H9 (cell line): ENCODE measurements at regions not wholly inside any gene's neighbourhood (a gene's known extent, or its start where the extent isn't known, plus 50 kb on each side); places are given as distances from the start of the nearest gene placed in this dataset.

ENCODE experiments used
- DNase-seq: peaks from one replicate; pipeline ENCODE4 v3.0.0-alpha.2; 2017
- H2AFZ ChIP-seq: one replicate; pipeline ENCODE4 v1.6.1; 2013; ENCODE audit warnings: mild to moderate bottlenecking, low read length, control low read depth, moderate library complexity
- H2AK5ac ChIP-seq: 2 replicates; pipeline ENCODE4 v1.6.1; 2013; ENCODE audit warnings: low read length, control low read depth, mixed read lengths; ENCODE audit not compliant: insufficient read length
- H2BK120ac ChIP-seq: one replicate; pipeline ENCODE4 v1.6.1; 2013; ENCODE audit warnings: low read depth, mild to moderate bottlenecking, low read length, control low read depth, inconsistent platforms; ENCODE audit not compliant: poor library complexity, severe bottlenecking
- H2BK12ac ChIP-seq: 2 replicates; pipeline ENCODE4 v1.6.1; 2013; ENCODE audit warnings: low read length, control low read depth, mixed read lengths, low read depth; ENCODE audit not compliant: insufficient read length
- H2BK15ac ChIP-seq: 2 replicates; pipeline ENCODE4 v1.6.1; 2013; ENCODE audit warnings: low read depth, low read length, control low read depth
- H2BK20ac ChIP-seq: one replicate; pipeline ENCODE4 v1.6.1; 2013; ENCODE audit warnings: low read depth, mild to moderate bottlenecking, low read length, control low read depth, inconsistent platforms; ENCODE audit not compliant: poor library complexity, severe bottlenecking
- H2BK5ac ChIP-seq: 2 replicates; pipeline ENCODE4 v1.6.1; 2013; ENCODE audit warnings: low read length, control low read depth, mixed read lengths; ENCODE audit not compliant: insufficient read length
- H3K14ac ChIP-seq: 2 replicates; pipeline ENCODE4 v1.6.1; 2013; ENCODE audit warnings: low read length, control low read depth; ENCODE audit not compliant: insufficient read depth
- H3K18ac ChIP-seq: 2 replicates; pipeline ENCODE4 v1.6.1; 2013; ENCODE audit warnings: low read depth, mild to moderate bottlenecking, mixed read lengths, low read length, control low read depth; ENCODE audit not compliant: insufficient read length
- H3K23ac ChIP-seq: 2 replicates; pipeline ENCODE4 v1.6.1; 2013; ENCODE audit warnings: low read length, control low read depth, mixed read lengths, low read depth; ENCODE audit not compliant: insufficient read length
- H3K23me2 ChIP-seq: 2 replicates; pipeline ENCODE4 v1.6.1; 2013; ENCODE audit warnings: low read depth, mild to moderate bottlenecking, mixed read lengths, low read length, control low read depth; ENCODE audit not compliant: insufficient read length, poor library complexity, severe bottlenecking
- H3K27ac ChIP-seq: 2 replicates; pipeline ENCODE4 v1.5.1; 2013; ENCODE audit warnings: low read length, control low read depth, mixed read lengths, low read depth; ENCODE audit not compliant: insufficient read length
- H3K27me3 ChIP-seq: 2 replicates; pipeline ENCODE4 v1.6.1; 2013; ENCODE audit warnings: low read length, control low read depth, inconsistent platforms; ENCODE audit not compliant: insufficient read depth
- H3K4ac ChIP-seq: 2 replicates; pipeline ENCODE4 v1.6.1; 2013; ENCODE audit warnings: low read depth, mild to moderate bottlenecking, control low read depth, inconsistent platforms, low read length, moderate library complexity
- H3K4me1 ChIP-seq: 2 replicates; pipeline ENCODE4 v1.6.1; 2013; ENCODE audit warnings: low read length, control low read depth, inconsistent platforms; ENCODE audit not compliant: insufficient read depth
- H3K4me2 ChIP-seq: 2 replicates; pipeline ENCODE4 v1.6.1; 2013; ENCODE audit warnings: low read length, control low read depth, mixed read lengths; ENCODE audit not compliant: insufficient read length, insufficient read depth
- H3K56ac ChIP-seq: 2 replicates; pipeline ENCODE4 v1.6.1; 2013; ENCODE audit warnings: low read depth, mild to moderate bottlenecking, mixed read lengths, low read length, control low read depth; ENCODE audit not compliant: insufficient read length
- H3K79me1 ChIP-seq: 2 replicates; pipeline ENCODE4 v1.6.1; 2013; ENCODE audit warnings: low read depth, mild to moderate bottlenecking, moderate library complexity, low read length, control low read depth, inconsistent platforms; ENCODE audit not compliant: insufficient read depth, poor library complexity, severe bottlenecking
- H3K79me2 ChIP-seq: 2 replicates; pipeline ENCODE4 v1.6.1; 2013; ENCODE audit warnings: low read length, control low read depth, inconsistent platforms; ENCODE audit not compliant: insufficient read depth
- H3K9ac ChIP-seq: 2 replicates; pipeline ENCODE4 v1.6.1; 2013; ENCODE audit warnings: low read length, control low read depth, mixed read lengths; ENCODE audit not compliant: insufficient read length; ENCODE audit errors: extremely low read depth
- H3K9me3 ChIP-seq: one replicate; pipeline ENCODE4 v1.6.1; 2013; ENCODE audit warnings: low read depth, low read length, inconsistent platforms; ENCODE audit not compliant: control insufficient read depth
- H3T11ph ChIP-seq: one replicate; pipeline ENCODE4 v1.6.1; 2013; ENCODE audit warnings: mild to moderate bottlenecking, low read length, control low read depth, inconsistent platforms
- H4K20me1 ChIP-seq: one replicate; pipeline ENCODE4 v1.6.1; 2013; ENCODE audit not compliant: control insufficient read depth, insufficient read length, insufficient read depth
- H4K5ac ChIP-seq: 2 replicates; pipeline ENCODE4 v1.6.1; 2013; ENCODE audit warnings: low read depth, mild to moderate bottlenecking, mixed read lengths, low read length, control low read depth; ENCODE audit not compliant: insufficient read length
- H4K8ac ChIP-seq: replicated peaks from 2 replicates; pipeline ENCODE4 v1.6.1; 2013; ENCODE audit warnings: low read length, control low read depth, mixed read lengths, low read depth; ENCODE audit not compliant: insufficient read length
- H4K91ac ChIP-seq: 2 replicates; pipeline ENCODE4 v1.6.1; 2013; ENCODE audit warnings: low read depth, mild to moderate bottlenecking, moderate library complexity, mixed read lengths, low read length, control low read depth; ENCODE audit not compliant: insufficient read length
- H3K27ac Mint-ChIP-seq, 3 experiments: 2 replicates in 2 of 3; 3 replicates in 1 of 3; pipeline ENCODE4 v1.8.0; 2020 to 2021; ENCODE audit warnings: mixed read lengths in 3 of 3, mild to moderate bottlenecking in 1 of 3, moderate library complexity in 1 of 3
- H3K27me3 Mint-ChIP-seq: 2 replicates; pipeline ENCODE4 v1.8.0; 2021; ENCODE audit warnings: low read depth, mild to moderate bottlenecking, moderate library complexity, mixed read lengths
- H3K36me3 Mint-ChIP-seq, 3 experiments: 2 replicates in 2 of 3; 3 replicates in 1 of 3; pipeline ENCODE4 v1.8.0; 2020 to 2021; ENCODE audit warnings: low read depth in 3 of 3, mixed read lengths in 3 of 3; ENCODE audit not compliant: insufficient read depth in 1 of 3
- H3K4me1 Mint-ChIP-seq, 2 experiments: 2 replicates each; pipeline ENCODE4 v1.8.0; 2020; ENCODE audit warnings: mixed read lengths in 2 of 2
- H3K4me3 Mint-ChIP-seq, 2 experiments: 2 replicates in 1 of 2; 3 replicates in 1 of 2; pipeline ENCODE4 v1.8.0; 2020 to 2021; ENCODE audit warnings: mild to moderate bottlenecking in 2 of 2, mixed read lengths in 2 of 2, moderate library complexity in 1 of 2
- H3K9me3 Mint-ChIP-seq, 2 experiments: 2 replicates in 1 of 2; 3 replicates in 1 of 2; pipeline ENCODE4 v1.8.0; 2020; ENCODE audit warnings: mild to moderate bottlenecking in 2 of 2, mixed read lengths in 2 of 2, moderate library complexity in 1 of 2
- WGBS: extraction: QIAGEN DNeasy Blood & Tissue Kit; methylation state at CpG from one replicate; pipeline ENCODE4 v1.1.7; 2013; ENCODE audit warnings: missing lambda C conversion rate, low lambda C conversion rate, mixed read lengths; ENCODE audit not compliant: insufficient read length; ENCODE audit errors: extremely low coverage; 5-methylcytosine and 5-hydroxymethylcytosine counted together
- TF ChIP-seq, protein P1 (sequence below): fragments of 200-600 bp; sonication (generic); conservative IDR thresholded peaks from 3 replicates; pipeline ENCODE4 v1.8.0; 2021; ENCODE audit warnings: antibody characterized with exemption, mild to moderate bottlenecking

DNA sequence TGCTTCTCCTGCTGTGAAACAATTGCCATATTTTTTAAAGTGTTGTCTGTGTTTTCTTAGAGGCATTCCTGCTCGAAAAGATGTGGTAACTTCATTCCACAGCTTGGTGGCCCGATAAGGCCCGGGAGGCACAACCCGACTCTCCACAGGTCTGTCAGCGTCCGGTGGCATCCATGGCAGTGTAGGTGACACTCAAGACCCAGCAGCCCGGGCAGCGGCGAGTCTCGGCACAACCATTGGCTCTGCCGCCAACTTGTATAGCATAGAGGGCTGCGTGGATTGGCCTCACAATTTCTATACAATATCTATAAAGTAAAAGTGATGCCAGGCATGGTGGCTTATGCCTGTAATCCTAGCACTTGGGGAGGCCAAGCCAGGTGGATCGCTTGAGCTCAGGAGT, 262.3 kb upstream of the CHRNA7 start:
- no peaks in the 10 kb centered on the region for H3K36me3 Mint-ChIP-seq

More for the DNA sequence above, 262.3 kb upstream of the CHRNA7 start:
- no peaks in the 10 kb centered on the region for H3K9me3 ChIP-seq
- H3K4me2 ChIP-seq, result no peak overlapping the region
- no peak overlapping the region for H3K18ac ChIP-seq
- no peak overlapping the region for H4K5ac ChIP-seq
- Mint-ChIP-seq H3K27me3 (no peaks in the 10 kb centered on the region), H3K4me3 (no peak overlapping the region), H3K27ac (no peak overlapping the region), H3K9me3 (no peaks in the 10 kb centered on the region), H3K4me1 (0 out of 4 replicates have a peak, but pooled peaks cover 0 to 3% of the 10 kb centered on the region in 2 experiments)
- no peak overlapping the region for H3K56ac ChIP-seq
- no peaks in the 10 kb centered on the region for H3K79me1 ChIP-seq
- H3K9ac ChIP-seq, result no peak overlapping the region
- TF ChIP-seq, protein P1, sequence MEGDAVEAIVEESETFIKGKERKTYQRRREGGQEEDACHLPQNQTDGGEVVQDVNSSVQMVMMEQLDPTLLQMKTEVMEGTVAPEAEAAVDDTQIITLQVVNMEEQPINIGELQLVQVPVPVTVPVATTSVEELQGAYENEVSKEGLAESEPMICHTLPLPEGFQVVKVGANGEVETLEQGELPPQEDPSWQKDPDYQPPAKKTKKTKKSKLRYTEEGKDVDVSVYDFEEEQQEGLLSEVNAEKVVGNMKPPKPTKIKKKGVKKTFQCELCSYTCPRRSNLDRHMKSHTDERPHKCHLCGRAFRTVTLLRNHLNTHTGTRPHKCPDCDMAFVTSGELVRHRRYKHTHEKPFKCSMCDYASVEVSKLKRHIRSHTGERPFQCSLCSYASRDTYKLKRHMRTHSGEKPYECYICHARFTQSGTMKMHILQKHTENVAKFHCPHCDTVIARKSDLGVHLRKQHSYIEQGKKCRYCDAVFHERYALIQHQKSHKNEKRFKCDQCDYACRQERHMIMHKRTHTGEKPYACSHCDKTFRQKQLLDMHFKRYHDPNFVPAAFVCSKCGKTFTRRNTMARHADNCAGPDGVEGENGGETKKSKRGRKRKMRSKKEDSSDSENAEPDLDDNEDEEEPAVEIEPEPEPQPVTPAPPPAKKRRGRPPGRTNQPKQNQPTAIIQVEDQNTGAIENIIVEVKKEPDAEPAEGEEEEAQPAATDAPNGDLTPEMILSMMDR, result no peak
- no peak overlapping the region for H2AFZ ChIP-seq
- no peak overlapping the region for H2BK20ac ChIP-seq
- no peak overlapping the region for H2AK5ac ChIP-seq
- no peaks in the 10 kb centered on the region for H3K4me1 ChIP-seq
- DNase-seq, result no peak
- no peak overlapping the region for H3K4ac ChIP-seq
- H3K27me3 ChIP-seq, result no peaks in the 10 kb centered on the region
- no peak overlapping the region for H3T11ph ChIP-seq
- no peaks in the 10 kb centered on the region for H3K79me2 ChIP-seq
- no peak overlapping the region for H3K23ac ChIP-seq
- H2BK12ac ChIP-seq, result no peak overlapping the region
- no peak overlapping the region for H2BK5ac ChIP-seq
- no peaks in the 10 kb centered on the region for H3K23me2 ChIP-seq
- H3K27ac ChIP-seq, result no peak overlapping the region
- H2BK120ac ChIP-seq, result no peak overlapping the region
- no CpG with 5 or more reads among the region's 13 CpGs for WGBS
- no peaks in the 10 kb centered on the region for H4K20me1 ChIP-seq
- H2BK15ac ChIP-seq, result no peak overlapping the region
- H3K14ac ChIP-seq, result no peak overlapping the region
- H4K91ac ChIP-seq, result no peak overlapping the region
- H4K8ac ChIP-seq, result no peak overlapping the region
